Breast epithelium (tissue), 3 donors: ENCODE measurements at regions not wholly inside any gene's neighbourhood (a gene's known extent, or its start where the extent isn't known, plus 50 kb on each side); places are given as distances from the start of the nearest gene placed in this dataset.

Source experiments
- POLR2A ChIP-seq: fragments of 450-650 bp; IDR thresholded peaks from one replicate; pipeline ENCODE4 v1.6.1; 2016; ENCODE audit warnings: antibody characterized with exemption, mild to moderate bottlenecking, moderate library complexity
- POLR2AphosphoS5 ChIP-seq, 3 donors: sonication (generic); formaldehyde crosslinking; IDR thresholded peaks; one replicate each; pipeline ENCODE4 v1.6.1; 2017; ENCODE audit warnings: antibody characterized with exemption in 3 of 3
- TF ChIP-seq, protein P1 (sequence below), 3 donors: fragments of 450-650 bp; IDR thresholded peaks; one replicate each; pipeline ENCODE4 v1.5.1; 2016 to 2017; ENCODE audit warnings: antibody characterized with exemption in 3 of 3, mild to moderate bottlenecking in 3 of 3, moderate library complexity in 3 of 3

GRCh38 chr13:97895383-97895782 lies 58.1 kb upstream of the IPO5 start:
- TF ChIP-seq, protein P1, sequence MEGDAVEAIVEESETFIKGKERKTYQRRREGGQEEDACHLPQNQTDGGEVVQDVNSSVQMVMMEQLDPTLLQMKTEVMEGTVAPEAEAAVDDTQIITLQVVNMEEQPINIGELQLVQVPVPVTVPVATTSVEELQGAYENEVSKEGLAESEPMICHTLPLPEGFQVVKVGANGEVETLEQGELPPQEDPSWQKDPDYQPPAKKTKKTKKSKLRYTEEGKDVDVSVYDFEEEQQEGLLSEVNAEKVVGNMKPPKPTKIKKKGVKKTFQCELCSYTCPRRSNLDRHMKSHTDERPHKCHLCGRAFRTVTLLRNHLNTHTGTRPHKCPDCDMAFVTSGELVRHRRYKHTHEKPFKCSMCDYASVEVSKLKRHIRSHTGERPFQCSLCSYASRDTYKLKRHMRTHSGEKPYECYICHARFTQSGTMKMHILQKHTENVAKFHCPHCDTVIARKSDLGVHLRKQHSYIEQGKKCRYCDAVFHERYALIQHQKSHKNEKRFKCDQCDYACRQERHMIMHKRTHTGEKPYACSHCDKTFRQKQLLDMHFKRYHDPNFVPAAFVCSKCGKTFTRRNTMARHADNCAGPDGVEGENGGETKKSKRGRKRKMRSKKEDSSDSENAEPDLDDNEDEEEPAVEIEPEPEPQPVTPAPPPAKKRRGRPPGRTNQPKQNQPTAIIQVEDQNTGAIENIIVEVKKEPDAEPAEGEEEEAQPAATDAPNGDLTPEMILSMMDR (IDR thresholded peaks at IDR 0.05), result no peak
- TF ChIP-seq POLR2AphosphoS5 (IDR thresholded peaks at IDR 0.05) (no peak), POLR2A (no peak)
